ENCODE measurements at regions not wholly inside any gene's neighbourhood (a gene's known extent, or its start where the extent isn't known, plus 50 kb on each side); places are given as distances from the start of the nearest gene placed in this dataset.

GRCh38 chr12:19032826-19033225, 96.7 kb upstream of the PLEKHA5 start:
- no peak for DNase-seq (ENCODE audit: extremely low spot score)
- ChIA-PET CTCF (no interaction called here), POLR2A (no interaction called here)
- TF ChIP-seq CTCF (IDR thresholded peaks at IDR 0.05; ENCODE audit: control extremely low read depth, extremely low read depth, low read depth, missing control alignments), result no peak

GRCh38 chr12:19033244-19033643, 96.3 kb upstream of the PLEKHA5 start:
- TF ChIP-seq CTCF (IDR thresholded peaks at IDR 0.05; ENCODE audit: control extremely low read depth, extremely low read depth, low read depth, missing control alignments), result no peak
- DNase-seq (ENCODE audit: extremely low spot score), result no peak
- ChIA-PET POLR2A (no interaction called here), CTCF (no interaction called here)

GRCh38 chr12:19034937-19035336, 94.6 kb upstream of the PLEKHA5 start:
- POLR2A ChIA-PET, result no interaction called here
- no peak for DNase-seq (ENCODE audit: extremely low spot score)
- CTCF ChIA-PET, result no interaction called here
- TF ChIP-seq CTCF (IDR thresholded peaks at IDR 0.05; ENCODE audit: control extremely low read depth, extremely low read depth, low read depth, missing control alignments), result no peak

- no peak for DNase-seq (ENCODE audit: extremely low spot score)
- CTCF ChIA-PET, result interaction anchor here (0.9 kb wide), 1 partner anchor 10 kb away, joined by 3 read pairs; no protein-coding TSS in a partner anchor
- TF ChIP-seq CTCF (IDR thresholded peaks at IDR 0.05; ENCODE audit: control extremely low read depth, extremely low read depth, low read depth, missing control alignments), result no peak
- POLR2A ChIA-PET, result no interaction called here
Observed at GRCh38 chr12:19035536-19035935, 94.0 kb upstream of the PLEKHA5 start.

GRCh38 chr12:19036673-19037357, 92.7 kb upstream of the PLEKHA5 start:
- no peak for DNase-seq (ENCODE audit: extremely low spot score)
- POLR2A ChIA-PET, result no interaction called here
- no peak for TF ChIP-seq CTCF (IDR thresholded peaks at IDR 0.05; ENCODE audit: control extremely low read depth, extremely low read depth, low read depth, missing control alignments)
- CTCF ChIA-PET, result interaction anchor here (2.0 kb wide), 1 partner anchor 11 kb away, joined by 7 read pairs; no protein-coding TSS in a partner anchor

GRCh38 chr12:19038209-19038608, 91.3 kb upstream of the PLEKHA5 start:
- DNase-seq (ENCODE audit: extremely low spot score), result no peak
- no peak for TF ChIP-seq CTCF (IDR thresholded peaks at IDR 0.05; ENCODE audit: control extremely low read depth, extremely low read depth, low read depth, missing control alignments)
- ChIA-PET CTCF (interaction anchor here (1.0 kb wide), 1 partner anchor 8 kb away, joined by 3 read pairs; no protein-coding TSS in a partner anchor), POLR2A (no interaction called here)
